HG02623 (cell line): ENCODE measurements at regions not wholly inside any gene's neighbourhood (a gene's known extent, or its start where the extent isn't known, plus 50 kb on each side); places are given as distances from the start of the nearest gene placed in this dataset.
A peak's percentile ranks its signal among the peaks of the same experiment; 100 is the strongest.
"Not testable (repeated sequence)": the region's sequence is repeated elsewhere in the genome, so short reads cannot be mapped to it uniquely, and the experiment has no call there.

Experiments
- ATAC-seq: cut with Tn5 transposase; IDR thresholded peaks from one replicate; pipeline ENCODE4 v1.9.1; 2021; ENCODE audit warnings: moderate library complexity; ENCODE audit not compliant: unreplicated experiment

DNA sequence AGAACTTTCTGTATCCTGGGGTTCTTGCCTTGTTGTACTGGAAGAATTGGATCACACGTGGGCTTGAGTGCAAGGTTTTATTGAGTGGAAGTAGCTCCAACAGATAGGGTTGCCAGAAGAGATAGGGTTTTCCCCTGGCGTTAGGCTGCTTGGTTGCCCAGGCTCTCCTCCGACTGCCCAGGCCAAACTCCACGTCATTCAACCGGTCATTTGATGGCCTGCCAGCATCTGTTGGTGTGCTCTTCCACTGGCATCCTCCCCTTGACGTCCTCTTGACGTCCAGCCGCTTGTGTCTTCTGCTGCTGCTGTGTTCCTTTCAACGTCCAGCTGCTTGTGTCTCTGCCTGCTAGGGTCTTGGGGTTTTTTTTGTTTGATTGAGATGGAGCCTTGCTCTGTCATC lies 111.2 kb upstream of the XIST start:
- ATAC-seq: no peak

DNA sequence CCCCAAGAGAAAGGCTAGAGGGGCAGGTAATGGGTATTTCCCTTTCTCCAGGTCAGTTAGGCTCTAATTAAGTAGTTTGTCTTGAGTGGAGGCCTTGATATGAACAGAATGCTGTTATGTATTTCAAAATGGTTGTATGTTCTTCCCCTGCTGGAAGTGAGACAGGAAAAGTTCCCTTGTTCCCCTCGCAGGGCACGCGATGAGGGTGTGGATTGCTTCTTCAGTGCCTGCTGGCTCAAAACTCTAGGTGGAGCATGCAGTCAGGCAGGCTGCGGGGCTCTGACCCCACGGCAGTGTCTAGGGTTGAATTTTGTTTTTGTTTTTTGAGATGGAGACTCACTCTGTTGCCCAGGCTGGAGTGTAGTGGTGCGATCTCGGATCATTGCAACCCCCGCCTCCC lies 110.4 kb upstream of the XIST start:
- ATAC-seq: no peak

DNA sequence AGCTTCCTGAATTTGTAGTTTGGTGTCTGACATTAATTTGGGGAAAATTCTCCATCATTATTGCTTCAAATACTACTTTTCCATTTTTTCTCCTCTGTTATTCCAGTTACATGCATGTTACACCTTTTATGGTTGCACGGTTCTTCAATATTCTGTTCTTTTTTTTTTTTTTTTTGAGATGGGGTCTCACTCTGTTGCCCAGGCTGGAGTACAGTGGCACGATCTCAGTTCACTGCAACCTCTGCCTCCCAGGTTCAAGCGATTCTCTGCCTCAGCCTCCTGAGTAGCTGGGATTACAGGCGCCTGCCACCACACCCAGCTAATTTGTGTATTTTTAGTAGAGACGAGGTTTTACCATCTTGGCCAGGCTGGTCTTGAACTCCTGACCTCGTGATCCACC lies 109.4 kb upstream of the XIST start:
- ATAC-seq: not testable (repeated sequence)

DNA sequence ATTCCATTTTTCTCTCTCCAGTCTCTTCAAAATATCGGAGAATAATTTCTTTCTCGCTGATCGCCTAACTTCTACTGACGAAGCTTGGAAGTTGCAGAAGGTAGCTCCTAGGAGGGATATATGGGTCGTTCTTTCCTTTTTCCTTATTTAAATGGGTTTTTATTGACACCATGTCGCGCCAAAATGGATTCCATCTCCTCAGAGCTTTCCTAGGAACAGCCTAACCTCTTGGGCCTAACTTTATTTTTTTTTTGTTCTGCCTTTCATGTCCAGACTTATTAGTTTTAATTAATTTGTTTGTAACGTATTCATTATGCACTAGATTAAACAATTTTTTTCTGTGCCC lies 92.0 kb upstream of the XIST start:
- no peak for ATAC-seq

GRCh38 chrX:73943693-73944562 lies 91.4 kb upstream of the XIST start:
- peak; percentile 94 for ATAC-seq

- ATAC-seq: no peak
Measured at GRCh38 chrX:73940893-73941470, 88.5 kb upstream of the XIST start.

- not testable (repeated sequence) for ATAC-seq
Measured at GRCh38 chrX:73937843-73938242, 85.3 kb upstream of the XIST start.

DNA sequence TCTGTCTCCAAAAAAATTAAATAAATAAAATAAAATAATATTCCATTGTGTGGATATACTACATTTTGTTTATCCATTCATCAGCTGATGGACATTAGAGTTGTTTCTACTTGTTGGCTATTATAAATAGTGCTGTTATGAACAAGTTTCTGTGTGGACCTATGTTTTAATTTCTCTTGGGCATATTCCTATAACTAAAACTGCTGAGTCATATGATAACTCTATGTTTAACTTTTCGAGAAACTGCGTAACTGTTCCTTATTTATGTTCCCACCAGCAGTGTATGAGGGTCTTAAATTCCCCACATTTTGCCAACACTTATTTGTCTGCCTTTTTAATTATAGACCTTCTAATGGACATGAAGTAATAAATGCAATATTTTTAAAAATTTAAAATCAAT lies 80.0 kb upstream of the XIST start:
- ATAC-seq: no peak

GRCh38 chrX:73930300-73930699 lies 77.8 kb upstream of the XIST start:
- no peak for ATAC-seq

GRCh38 chrX:73922856-73923455 lies 70.4 kb upstream of the XIST start:
- ATAC-seq: no peak

GRCh38 chrX:73916931-73917667 lies 64.6 kb upstream of the XIST start:
- no peak for ATAC-seq

DNA sequence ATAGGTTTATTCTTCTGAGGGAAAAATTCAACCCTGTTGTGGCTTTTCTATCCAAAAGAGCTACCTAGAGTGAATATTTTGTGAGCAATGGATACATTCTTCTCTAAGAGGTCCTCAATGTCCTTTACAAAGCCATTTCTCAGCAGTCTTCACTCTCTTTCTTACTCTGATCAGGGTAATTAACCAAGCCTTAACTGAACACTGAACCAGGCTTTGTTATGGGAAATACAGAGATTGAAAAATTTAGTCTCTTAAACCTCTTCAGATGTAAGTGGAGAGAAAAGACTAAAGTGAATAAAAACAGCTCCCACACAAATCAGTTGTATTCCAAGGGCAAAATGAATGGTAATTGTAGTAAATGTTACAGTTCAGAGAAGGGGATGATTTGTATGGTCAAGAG lies 64.0 kb upstream of the XIST start:
- no peak for ATAC-seq

DNA sequence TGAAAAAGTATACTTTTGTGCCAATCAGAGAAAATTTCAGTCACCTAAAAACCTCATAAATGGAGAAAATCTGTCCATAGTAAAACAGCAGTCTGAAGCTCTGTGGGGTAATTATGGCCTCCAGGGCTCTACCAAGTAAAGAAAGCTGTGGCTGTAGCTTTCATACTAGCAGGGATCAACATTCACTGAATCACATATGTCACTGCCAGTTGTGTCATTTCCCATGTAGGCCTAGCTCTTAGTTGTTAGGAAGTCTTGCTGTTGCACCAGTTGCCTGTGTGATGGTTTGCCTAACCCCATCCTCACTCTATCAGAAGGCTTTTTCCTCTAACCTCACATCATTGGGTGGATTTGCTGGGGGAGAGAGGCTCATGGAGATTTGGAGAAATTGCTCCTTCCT lies 62.3 kb upstream of the XIST start:
- not testable (repeated sequence) for ATAC-seq

- no peak for ATAC-seq
Measured at GRCh38 chrX:73913580-73913979, 61.1 kb upstream of the XIST start.

DNA sequence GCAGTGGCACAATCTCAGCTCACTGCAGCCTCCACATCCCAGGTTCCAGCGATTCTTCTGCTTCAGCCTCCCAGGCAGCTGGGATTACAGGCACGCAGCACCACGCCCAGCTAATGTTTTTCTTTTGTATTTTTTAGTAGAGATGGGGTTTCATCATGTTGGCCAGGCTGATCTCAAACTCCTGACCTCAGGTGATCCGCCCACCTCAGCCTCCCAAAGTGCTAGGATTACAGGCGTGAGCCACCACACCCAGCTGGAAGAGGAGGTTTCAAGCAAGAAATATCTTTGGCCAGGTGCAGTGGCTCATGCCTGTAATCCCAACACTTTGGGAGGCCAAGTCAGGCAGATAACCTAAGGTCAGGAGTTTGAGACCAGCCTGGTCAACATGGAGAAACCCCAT lies 59.4 kb upstream of the XIST start:
- not testable (repeated sequence) for ATAC-seq

DNA sequence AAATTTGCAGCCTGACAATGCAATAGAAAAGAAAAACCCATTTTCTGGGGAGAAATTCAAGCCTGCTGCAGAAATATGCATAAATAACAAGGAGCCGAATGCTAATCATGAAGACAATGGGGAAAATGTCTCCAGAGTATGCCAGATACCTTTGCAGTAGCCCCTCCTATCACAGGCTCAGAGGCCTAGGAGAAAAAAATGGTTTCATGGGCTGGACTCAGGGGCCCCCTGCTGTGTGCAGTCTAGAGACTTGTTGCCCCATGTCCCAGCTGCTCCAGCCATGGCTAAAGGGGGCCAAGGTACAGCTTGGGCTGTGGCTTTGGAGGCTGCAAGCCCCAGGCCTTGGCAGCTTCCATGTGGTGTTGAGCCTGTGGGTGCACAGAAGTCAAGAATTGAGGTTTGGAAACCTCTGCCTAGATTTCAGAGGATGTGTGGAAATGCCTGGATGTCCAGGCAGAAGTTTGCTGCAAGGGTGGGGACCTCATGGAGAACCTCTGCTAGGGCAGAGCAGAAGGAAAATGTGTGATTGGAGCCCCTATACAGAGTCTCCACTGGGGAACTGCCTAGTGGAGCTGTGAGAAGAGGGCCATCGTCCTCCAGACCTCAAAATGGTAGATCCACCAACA lies 53.3 kb upstream of the XIST start:
- not testable (repeated sequence) for ATAC-seq

- ATAC-seq: no peak
Measured at GRCh38 chrX:73903941-73904340, 51.4 kb upstream of the XIST start.
